Effector memory CD4-positive, alpha-beta T cell (primary cell): ENCODE measurements at regions not wholly inside any gene's neighbourhood (a gene's known extent, or its start where the extent isn't known, plus 50 kb on each side); places are given as distances from the start of the nearest gene placed in this dataset.
"Not testable (repeated sequence)": the region's sequence is repeated elsewhere in the genome, so short reads cannot be mapped to it uniquely, and the experiment has no call there.

Experiments
- DNase-seq, 3 donors: peaks; one replicate each; pipeline ENCODE4 v3.0.0-alpha.2; 2020
- H3K27ac ChIP-seq: 2 replicates; pipeline ENCODE4 v1.7.0; 2013; ENCODE audit warnings: mild to moderate bottlenecking, low read length, moderate library complexity; ENCODE audit not compliant: insufficient read depth, poor library complexity, severe bottlenecking
- H3K27me3 ChIP-seq: replicated peaks from 2 replicates; pipeline ENCODE4 v1.7.0; 2013; ENCODE audit warnings: mild to moderate bottlenecking, low read length; ENCODE audit not compliant: insufficient read depth, control insufficient read depth, poor library complexity, severe bottlenecking
- H3K36me3 ChIP-seq: 2 replicates; pipeline ENCODE4 v1.7.0; 2013; ENCODE audit warnings: mild to moderate bottlenecking, low read length, moderate library complexity; ENCODE audit not compliant: control insufficient read depth, insufficient read depth
- H3K4me1 ChIP-seq: 2 replicates; pipeline ENCODE4 v1.7.0; 2013; ENCODE audit warnings: low read length, mild to moderate bottlenecking; ENCODE audit not compliant: control insufficient read depth, insufficient read depth, poor library complexity, severe bottlenecking
- H3K4me3 ChIP-seq: 2 replicates; pipeline ENCODE4 v1.7.0; 2013; ENCODE audit warnings: low read length, low read depth, mild to moderate bottlenecking; ENCODE audit not compliant: insufficient read depth, poor library complexity, severe bottlenecking
- H3K9me3 ChIP-seq: 2 replicates; pipeline ENCODE4 v1.7.0; 2013; ENCODE audit warnings: mild to moderate bottlenecking, low read length, moderate library complexity; ENCODE audit not compliant: control insufficient read depth

DNA sequence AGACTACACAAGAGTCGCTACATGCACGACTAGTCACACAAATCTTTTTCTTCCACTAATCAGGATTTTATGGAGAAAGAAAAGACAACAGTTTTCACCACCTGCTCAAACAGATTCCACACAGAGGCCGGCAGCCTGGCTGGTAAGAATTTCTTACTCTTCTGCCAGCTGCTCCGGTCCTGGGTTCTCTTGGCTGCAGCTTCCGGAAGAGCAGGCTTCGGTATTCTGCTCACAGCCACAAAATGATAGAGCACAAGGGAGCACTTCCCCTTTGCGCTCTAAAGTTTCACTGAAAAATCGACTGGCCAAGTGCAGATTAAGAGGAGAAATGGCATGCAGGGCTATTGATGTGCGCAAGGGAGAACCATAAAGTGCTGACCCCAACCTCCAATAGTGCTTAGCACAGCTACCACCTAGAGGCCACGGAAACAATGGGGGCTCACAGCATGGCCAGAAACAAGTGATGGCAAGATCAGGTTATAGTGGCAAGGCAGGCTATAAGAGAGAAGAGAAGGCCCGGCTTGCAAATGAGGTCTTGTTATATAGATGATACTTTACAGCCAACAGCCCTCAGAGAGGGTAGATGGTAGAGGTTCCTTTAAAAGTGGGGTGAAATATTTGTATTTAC, 114.2 kb upstream of the ACBD5 start:
- H3K4me3 ChIP-seq, H3K36me3 ChIP-seq, H3K9me3 ChIP-seq, H3K27me3 ChIP-seq, H3K4me1 ChIP-seq, DNase-seq, H3K27ac ChIP-seq: not testable (repeated sequence)

DNA sequence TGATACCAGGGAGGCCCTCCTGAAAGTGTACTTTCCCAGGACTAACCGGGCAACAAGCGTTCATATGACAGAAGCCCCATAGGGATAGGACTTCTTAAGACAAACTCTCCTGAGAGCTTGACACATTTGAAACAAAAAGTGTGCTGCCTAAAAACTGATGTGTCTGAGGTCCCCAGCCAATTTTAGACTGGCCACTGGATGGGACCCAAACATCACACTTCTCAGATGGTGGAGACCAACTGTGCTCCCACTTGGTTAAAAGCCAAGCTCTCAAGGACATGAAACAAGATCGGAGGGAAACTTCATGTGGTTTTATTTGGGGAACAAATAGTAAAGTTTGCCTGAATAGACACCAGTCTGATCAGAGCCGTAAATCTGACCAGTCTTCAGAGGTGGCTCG, 113.5 kb upstream of the ACBD5 start:
- not testable (repeated sequence) for H3K27ac ChIP-seq, DNase-seq, H3K9me3 ChIP-seq, H3K27me3 ChIP-seq, H3K36me3 ChIP-seq, H3K4me3 ChIP-seq, H3K4me1 ChIP-seq

DNA sequence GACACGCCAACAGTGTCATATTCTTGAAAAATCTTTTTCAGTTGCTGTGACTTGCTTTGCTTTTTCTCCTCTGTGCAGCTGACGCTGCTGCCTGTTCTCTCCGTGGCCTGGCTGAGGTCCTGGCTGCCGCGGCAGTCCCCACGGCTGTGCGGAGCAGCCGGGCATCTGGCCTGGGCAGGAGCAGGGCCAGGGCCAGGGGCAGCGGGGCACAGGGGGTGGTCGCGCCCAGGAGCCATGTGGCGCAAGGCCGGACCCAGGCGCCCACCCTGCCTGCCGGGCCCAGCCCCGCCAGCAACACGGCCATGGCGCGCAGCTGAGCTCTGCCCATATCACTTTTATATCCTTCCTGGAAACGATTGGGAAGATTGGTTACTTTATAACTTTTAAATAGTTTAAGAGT, 109.4 kb upstream of the ACBD5 start:
- Histone ChIP-seq H3K4me3 (no peak overlapping the region), H3K36me3 (no peaks in the 10 kb centered on the region), H3K27ac (no peak overlapping the region), H3K9me3 (no peaks in the 10 kb centered on the region), H3K4me1 (no peaks in the 10 kb centered on the region), H3K27me3 (no peaks in the 10 kb centered on the region)
- DNase-seq = no peak

DNA sequence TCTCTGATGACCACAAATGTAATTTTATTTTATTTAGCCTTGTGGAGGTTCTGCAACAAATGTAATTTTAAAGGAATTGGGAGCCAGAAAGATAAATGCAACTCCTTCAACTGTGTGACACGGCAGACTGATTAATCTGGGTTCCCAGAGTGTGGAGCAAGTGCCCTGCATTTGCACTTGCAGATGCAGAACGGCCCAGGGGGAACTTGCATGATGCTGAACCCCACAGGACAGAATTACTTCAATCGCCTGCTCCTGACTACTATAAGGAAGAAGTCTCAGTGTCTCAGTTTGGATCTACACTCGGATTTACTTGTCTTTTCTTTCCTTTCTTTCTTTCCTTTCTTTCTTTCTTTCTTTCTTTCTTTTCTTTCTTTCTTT, 107.2 kb upstream of the ACBD5 start:
- H3K27ac ChIP-seq, H3K4me3 ChIP-seq, H3K36me3 ChIP-seq, H3K27me3 ChIP-seq, H3K9me3 ChIP-seq, H3K4me1 ChIP-seq, DNase-seq: not testable (repeated sequence)

GRCh38 chr10:27345455-27345920, 104.9 kb upstream of the ACBD5 start:
- DNase-seq = no peak
- no peak overlapping the region for H3K27ac ChIP-seq
- H3K4me1 ChIP-seq = no peaks in the 10 kb centered on the region

GRCh38 chr10:27344568-27345454, 104.2 kb upstream of the ACBD5 start:
- Histone ChIP-seq H3K27me3 (no peaks in the 10 kb centered on the region), H3K4me1 (no peaks in the 10 kb centered on the region), H3K4me3 (no peak overlapping the region), H3K9me3 (no peaks in the 10 kb centered on the region), H3K27ac (no peak overlapping the region), H3K36me3 (no peaks in the 10 kb centered on the region)
- DNase-seq = no peak

More at GRCh38 chr10:27345455-27345920, 104.9 kb upstream of the ACBD5 start:
- H3K27me3 ChIP-seq = no peaks in the 10 kb centered on the region
- no peaks in the 10 kb centered on the region for H3K36me3 ChIP-seq
- no peaks in the 10 kb centered on the region for H3K9me3 ChIP-seq
- no peak overlapping the region for H3K4me3 ChIP-seq

GRCh38 chr10:27341001-27341400, 100.4 kb upstream of the ACBD5 start:
- DNase-seq = no peak

GRCh38 chr10:27335246-27335645, 94.6 kb upstream of the ACBD5 start:
- not testable (repeated sequence) for DNase-seq, H3K36me3 ChIP-seq, H3K27ac ChIP-seq, H3K4me3 ChIP-seq, H3K27me3 ChIP-seq, H3K4me1 ChIP-seq, H3K9me3 ChIP-seq

More at GRCh38 chr10:27341001-27341400, 100.4 kb upstream of the ACBD5 start:
- no peak overlapping the region for H3K4me3 ChIP-seq
- no peaks in the 10 kb centered on the region for H3K4me1 ChIP-seq
- no peaks in the 10 kb centered on the region for H3K36me3 ChIP-seq
- H3K27me3 ChIP-seq = no peaks in the 10 kb centered on the region
- H3K9me3 ChIP-seq = no peaks in the 10 kb centered on the region
- H3K27ac ChIP-seq = no peak overlapping the region

GRCh38 chr10:27330074-27330473, 89.5 kb upstream of the ACBD5 start:
- Histone ChIP-seq H3K4me3 (no peak overlapping the region), H3K9me3 (no peaks in the 10 kb centered on the region), H3K27ac (no peak overlapping the region), H3K4me1 (no peaks in the 10 kb centered on the region), H3K36me3 (no peaks in the 10 kb centered on the region), H3K27me3 (no peaks in the 10 kb centered on the region)
- DNase-seq = no peak

GRCh38 chr10:27328946-27329345, 88.3 kb upstream of the ACBD5 start:
- Histone ChIP-seq H3K4me3 (no peak overlapping the region), H3K9me3 (no peaks in the 10 kb centered on the region), H3K27ac (no peak overlapping the region), H3K4me1 (no peaks in the 10 kb centered on the region), H3K27me3 (no peaks in the 10 kb centered on the region), H3K36me3 (no peaks in the 10 kb centered on the region)
- DNase-seq = no peak
